C1 segment of cervical spinal cord (tissue), 14 donors: ENCODE measurements at regions not wholly inside any gene's neighbourhood (a gene's known extent, or its start where the extent isn't known, plus 50 kb on each side); places are given as distances from the start of the nearest gene placed in this dataset.

Source experiments
- DNase-seq, 14 donors: peaks; one replicate each; lab custom pipeline; 2025; lab: John Stamatoyannopoulos, UW

GRCh38 chr21:35430260-35430659 lies 381.2 kb upstream of the RUNX1 start:
- DNase-seq, result no peak

- DNase-seq, result no peak
Observed at GRCh38 chr21:35428937-35429336, 379.8 kb upstream of the RUNX1 start.

GRCh38 chr21:35428489-35428888 lies 379.4 kb upstream of the RUNX1 start:
- peak in 1 of 14 donors; percentile 5 for DNase-seq

- DNase-seq, result no peak
Observed at GRCh38 chr21:35428001-35428320, 378.9 kb upstream of the RUNX1 start.

GRCh38 chr21:35427320-35428000 lies 378.4 kb upstream of the RUNX1 start:
- DNase-seq, result no peak

- DNase-seq, result no peak
Observed at GRCh38 chr21:35426897-35427296, 377.8 kb upstream of the RUNX1 start.

GRCh38 chr21:35426469-35426868 lies 377.4 kb upstream of the RUNX1 start:
- DNase-seq, result no peak

- no peak for DNase-seq
Observed at GRCh38 chr21:35424122-35424521, 375.0 kb upstream of the RUNX1 start.

GRCh38 chr21:35423709-35424108 lies 374.6 kb upstream of the RUNX1 start:
- no peak for DNase-seq

GRCh38 chr21:35422011-35422410 lies 372.9 kb upstream of the RUNX1 start:
- no peak for DNase-seq

- DNase-seq, result no peak
Observed at GRCh38 chr21:35421221-35421620, 372.1 kb upstream of the RUNX1 start.

- no peak for DNase-seq
Observed at GRCh38 chr21:35420656-35421055, 371.6 kb upstream of the RUNX1 start.

GRCh38 chr21:35417762-35418161 lies 368.7 kb upstream of the RUNX1 start:
- DNase-seq, result no peak

GRCh38 chr21:35416866-35417489 lies 367.9 kb upstream of the RUNX1 start:
- no peak for DNase-seq

- DNase-seq, result no peak
Observed at GRCh38 chr21:35414507-35415139, 365.5 kb upstream of the RUNX1 start.

- no peak for DNase-seq
Observed at GRCh38 chr21:35414056-35414455, 365.0 kb upstream of the RUNX1 start.

GRCh38 chr21:35412231-35412630 lies 363.1 kb upstream of the RUNX1 start:
- no peak for DNase-seq

GRCh38 chr21:35411434-35411833 lies 362.3 kb upstream of the RUNX1 start:
- no peak for DNase-seq

- no peak for DNase-seq
Observed at GRCh38 chr21:35410656-35411055, 361.6 kb upstream of the RUNX1 start.

GRCh38 chr21:35410123-35410522 lies 361.0 kb upstream of the RUNX1 start:
- DNase-seq, result no peak

- no peak for DNase-seq
Observed at GRCh38 chr21:35408401-35408800, 359.3 kb upstream of the RUNX1 start.

GRCh38 chr21:35406635-35407034 lies 357.5 kb upstream of the RUNX1 start:
- DNase-seq, result no peak

GRCh38 chr21:35405981-35406380 lies 356.9 kb upstream of the RUNX1 start:
- DNase-seq, result no peak
